Lower leg skin (tissue), 4 donors: ENCODE measurements at regions not wholly inside any gene's neighbourhood (a gene's known extent, or its start where the extent isn't known, plus 50 kb on each side); places are given as distances from the start of the nearest gene placed in this dataset.

Source experiments
- DNase-seq, 2 donors: peaks; one replicate each; pipeline ENCODE4 v3.0.0-alpha.2; 2019; ENCODE audit warnings: low spot score in 2 of 2
- H3K4me3 ChIP-seq: fragments of 200-600 bp; sonication (generic); 2 replicates; pipeline ENCODE4 v1.5.1; 2017; ENCODE audit warnings: mild to moderate bottlenecking, low read depth; ENCODE audit not compliant: poor library complexity, severe bottlenecking
- CTCF ChIP-seq, 3 donors: fragments of 450-650 bp; IDR thresholded peaks; one replicate each; pipeline ENCODE4 v1.5.1; 2016; ENCODE audit warnings: antibody characterized with exemption in 3 of 3, mild to moderate bottlenecking in 3 of 3, moderate library complexity in 2 of 3
- POLR2A ChIP-seq, 2 donors: fragments of 450-650 bp; IDR thresholded peaks; one replicate each; pipeline ENCODE4 v1.6.1; 2016 to 2017; ENCODE audit warnings: antibody characterized with exemption in 2 of 2, mild to moderate bottlenecking in 1 of 2, moderate library complexity in 1 of 2
- WGBS, 2 donors: methylation state at CpG; one replicate each; pipeline ENCODE4 v1.1.5; 2018; 5-methylcytosine and 5-hydroxymethylcytosine counted together
- intact Hi-C: fragments of 100-400 bp; cut with DNase I; formaldehyde crosslinking; loops from one replicate; pipeline ENCODE4 v1.15.0; 2023; ENCODE audit warnings: low total_unique reads

GRCh38 chr11:116452461-116452860 lies 320.3 kb downstream of the BUD13 start:
- TF ChIP-seq POLR2A (IDR thresholded peaks at IDR 0.05) (no peak), CTCF (IDR thresholded peaks at IDR 0.05) (no peak)
- H3K4me3 ChIP-seq = no peak overlapping the region
- peak in 1 of 2 donors; percentile 32 for DNase-seq
- WGBS, 2 donors = 83 to 94% methylated on average over 3 of the region's 3 CpGs
- intact Hi-C loops = no loop called here

GRCh38 chr11:116449522-116449921 lies 323.3 kb downstream of the BUD13 start:
- TF ChIP-seq POLR2A (IDR thresholded peaks at IDR 0.05) (no peak), CTCF (IDR thresholded peaks at IDR 0.05) (no peak)
- intact Hi-C loops = no loop called here
- no peak for DNase-seq
- 87 to 97% methylated on average over 1 of the region's 1 CpG for WGBS, 2 donors
- no peak overlapping the region for H3K4me3 ChIP-seq

GRCh38 chr11:116446048-116446941 lies 326.5 kb downstream of the BUD13 start:
- TF ChIP-seq POLR2A (IDR thresholded peaks at IDR 0.05) = no peak
- TF ChIP-seq CTCF (IDR thresholded peaks at IDR 0.05) = no peak
- intact Hi-C loops = no loop called here
- no peak overlapping the region for H3K4me3 ChIP-seq
- 44 to 47% methylated on average over 5 of the region's 5 CpGs for WGBS, 2 donors
- no peak for DNase-seq

GRCh38 chr11:116445108-116446047 lies 327.4 kb downstream of the BUD13 start:
- intact Hi-C loops = no loop called here
- WGBS, 2 donors = 66 to 68% methylated on average over 6 of the region's 6 CpGs
- TF ChIP-seq POLR2A (IDR thresholded peaks at IDR 0.05) (no peak), CTCF (IDR thresholded peaks at IDR 0.05) (no peak)
- H3K4me3 ChIP-seq = no peak overlapping the region
- peak in 1 of 2 donors; percentile 20 for DNase-seq

- TF ChIP-seq POLR2A (IDR thresholded peaks at IDR 0.05) (no peak), CTCF (IDR thresholded peaks at IDR 0.05) (no peak)
- no peak overlapping the region for H3K4me3 ChIP-seq
- intact Hi-C loops = loop anchor here (5.0 kb wide), 1 partner anchor 45 kb away; no protein-coding TSS in a partner anchor
- DNase-seq = no peak
These were observed 330.5 kb downstream of the BUD13 start for GRCh38 chr11:116442238-116442752.
